ENCODE measurements at regions not wholly inside any gene's neighbourhood (a gene's known extent, or its start where the extent isn't known, plus 50 kb on each side); places are given as distances from the start of the nearest gene placed in this dataset.

DNA sequence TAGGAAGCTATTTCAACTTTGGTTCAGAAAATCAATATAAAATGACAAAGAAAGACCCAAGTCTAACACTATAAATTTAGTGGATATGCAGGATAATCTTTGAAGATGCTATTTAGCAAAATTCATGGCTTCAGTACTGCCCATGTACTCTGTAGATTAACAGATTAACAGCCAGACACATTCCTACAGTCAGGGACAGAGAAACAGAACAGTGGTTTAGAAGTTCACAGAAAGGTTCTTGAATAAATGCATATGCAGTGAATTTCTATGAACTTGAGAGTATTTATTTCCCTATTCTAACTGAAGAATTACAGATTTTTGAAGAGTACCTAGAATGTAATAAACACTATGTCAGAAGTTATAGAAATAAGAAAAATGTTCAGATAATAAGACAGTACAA is 222.8 kb downstream of the KLF12 start:
- Histone ChIP-seq H3K4me3 (no peak overlapping the region), H3K27me3 (no peaks in the 10 kb centered on the region), H3K27ac (no peak overlapping the region), H3K9me3 (no peaks in the 10 kb centered on the region), H3K4me1 (no peaks in the 10 kb centered on the region), H3K36me3 (replicated peaks in 1 of 2; ENCODE audit: insufficient read depth in 1 of 2, low read depth in 2 of 2) (no peaks in the 10 kb centered on the region)
- ATAC-seq: no peak
- intact Hi-C loops (cut with DNase I): no loop called here
- no peak for DNase-seq
- TF ChIP-seq, protein P1, sequence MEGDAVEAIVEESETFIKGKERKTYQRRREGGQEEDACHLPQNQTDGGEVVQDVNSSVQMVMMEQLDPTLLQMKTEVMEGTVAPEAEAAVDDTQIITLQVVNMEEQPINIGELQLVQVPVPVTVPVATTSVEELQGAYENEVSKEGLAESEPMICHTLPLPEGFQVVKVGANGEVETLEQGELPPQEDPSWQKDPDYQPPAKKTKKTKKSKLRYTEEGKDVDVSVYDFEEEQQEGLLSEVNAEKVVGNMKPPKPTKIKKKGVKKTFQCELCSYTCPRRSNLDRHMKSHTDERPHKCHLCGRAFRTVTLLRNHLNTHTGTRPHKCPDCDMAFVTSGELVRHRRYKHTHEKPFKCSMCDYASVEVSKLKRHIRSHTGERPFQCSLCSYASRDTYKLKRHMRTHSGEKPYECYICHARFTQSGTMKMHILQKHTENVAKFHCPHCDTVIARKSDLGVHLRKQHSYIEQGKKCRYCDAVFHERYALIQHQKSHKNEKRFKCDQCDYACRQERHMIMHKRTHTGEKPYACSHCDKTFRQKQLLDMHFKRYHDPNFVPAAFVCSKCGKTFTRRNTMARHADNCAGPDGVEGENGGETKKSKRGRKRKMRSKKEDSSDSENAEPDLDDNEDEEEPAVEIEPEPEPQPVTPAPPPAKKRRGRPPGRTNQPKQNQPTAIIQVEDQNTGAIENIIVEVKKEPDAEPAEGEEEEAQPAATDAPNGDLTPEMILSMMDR (IDR thresholded peaks at IDR 0.05): no peak
- TF ChIP-seq POLR2A (IDR thresholded peaks at IDR 0.05): no peak

DNA sequence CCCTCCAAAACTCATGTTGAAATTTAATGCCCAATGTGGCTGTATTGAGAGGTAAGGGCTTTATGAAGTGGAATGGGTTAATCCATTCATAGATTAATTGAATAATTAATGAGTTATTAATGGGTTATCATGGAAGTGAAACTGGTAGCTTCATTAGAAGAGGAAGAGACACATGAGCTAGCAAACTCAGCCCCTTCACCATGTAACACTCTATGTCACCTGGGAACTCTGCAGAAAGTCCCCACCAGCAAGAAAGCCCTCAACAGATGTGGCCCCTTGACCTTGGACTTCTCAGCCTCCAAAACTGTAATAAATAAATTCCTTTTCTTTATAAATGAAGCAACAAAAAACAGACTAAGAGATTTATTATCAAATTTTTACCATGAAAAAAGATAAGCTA is 223.5 kb downstream of the KLF12 start:
- DNase-seq (no peak), ATAC-seq (no peak)
- Histone ChIP-seq H3K4me1 (no peaks in the 10 kb centered on the region), H3K27me3 (no peaks in the 10 kb centered on the region), H3K4me3 (no peak overlapping the region), H3K9me3 (no peaks in the 10 kb centered on the region), H3K36me3 (replicated peaks in 1 of 2; ENCODE audit: insufficient read depth in 1 of 2, low read depth in 2 of 2) (no peaks in the 10 kb centered on the region), H3K27ac (no peak overlapping the region)
- TF ChIP-seq POLR2A (IDR thresholded peaks at IDR 0.05): no peak
- TF ChIP-seq, protein P1 (IDR thresholded peaks at IDR 0.05): no peak
- intact Hi-C loops (cut with DNase I): no loop called here

DNA sequence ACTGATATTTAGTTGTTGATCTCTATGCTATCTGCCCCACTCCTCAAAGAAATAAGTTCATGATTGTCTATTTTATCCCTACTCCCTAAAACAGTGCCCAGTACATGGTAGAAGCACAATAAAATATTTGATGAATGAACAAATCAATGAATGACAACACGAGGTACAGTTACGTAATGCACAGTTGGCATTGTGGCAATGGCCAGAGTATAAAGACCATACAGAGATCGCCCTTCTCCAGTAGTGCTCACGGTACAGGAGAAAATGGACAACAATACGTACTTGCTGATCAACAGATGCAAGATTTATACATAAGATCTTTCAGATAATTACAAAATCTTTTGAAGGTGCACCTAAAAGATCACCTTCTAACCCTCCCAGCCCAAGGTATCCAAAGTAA is 225.4 kb downstream of the KLF12 start:
- no peak for TF ChIP-seq POLR2A (IDR thresholded peaks at IDR 0.05)
- TF ChIP-seq, protein P1 (IDR thresholded peaks at IDR 0.05): no peak
- H3K4me1 ChIP-seq: no peaks in the 10 kb centered on the region
- no peaks in the 10 kb centered on the region for H3K9me3 ChIP-seq
- no peak overlapping the region for H3K4me3 ChIP-seq
- no peaks in the 10 kb centered on the region for H3K36me3 ChIP-seq (replicated peaks in 1 of 2; ENCODE audit: insufficient read depth in 1 of 2, low read depth in 2 of 2)
- no peak for ATAC-seq
- H3K27ac ChIP-seq: no peak overlapping the region
- 70 to 74% methylated on average over 5 of the region's 5 CpGs for WGBS, 2 donors
- intact Hi-C loops (cut with DNase I): no loop called here
- no peak for DNase-seq
- H3K27me3 ChIP-seq: no peaks in the 10 kb centered on the region

DNA sequence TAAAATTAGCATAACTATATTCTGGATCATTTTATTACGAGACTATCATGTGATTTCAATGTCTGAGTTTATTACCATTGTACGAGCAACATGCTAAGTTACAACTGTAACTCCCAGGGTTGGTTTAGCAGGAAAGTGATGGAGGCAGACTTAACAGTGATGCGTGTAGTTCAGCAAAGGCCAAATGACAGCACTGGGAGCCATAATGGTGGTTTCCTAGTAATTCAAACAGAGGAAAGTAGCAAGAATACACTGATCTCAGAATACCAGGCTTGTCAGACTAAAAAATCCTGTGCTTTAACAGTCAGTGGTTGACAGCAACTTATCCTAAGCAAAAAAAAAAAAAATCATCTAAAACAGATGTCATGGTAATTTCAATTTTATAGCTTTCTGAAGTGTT is 229.6 kb downstream of the KLF12 start:
- Histone ChIP-seq H3K9me3 (no peaks in the 10 kb centered on the region), H3K4me1 (no peaks in the 10 kb centered on the region), H3K27ac (no peak overlapping the region), H3K36me3 (replicated peaks in 1 of 2; ENCODE audit: insufficient read depth in 1 of 2, low read depth in 2 of 2) (no peaks in the 10 kb centered on the region), H3K4me3 (no peak overlapping the region), H3K27me3 (no peaks in the 10 kb centered on the region)
- intact Hi-C loops (cut with DNase I): no loop called here
- 71 to 82% methylated on average over 3 of the region's 3 CpGs for WGBS, 2 donors
- ATAC-seq: no peak
- DNase-seq: no peak
- TF ChIP-seq, protein P1 (IDR thresholded peaks at IDR 0.05): no peak
- no peak for TF ChIP-seq POLR2A (IDR thresholded peaks at IDR 0.05)

DNA sequence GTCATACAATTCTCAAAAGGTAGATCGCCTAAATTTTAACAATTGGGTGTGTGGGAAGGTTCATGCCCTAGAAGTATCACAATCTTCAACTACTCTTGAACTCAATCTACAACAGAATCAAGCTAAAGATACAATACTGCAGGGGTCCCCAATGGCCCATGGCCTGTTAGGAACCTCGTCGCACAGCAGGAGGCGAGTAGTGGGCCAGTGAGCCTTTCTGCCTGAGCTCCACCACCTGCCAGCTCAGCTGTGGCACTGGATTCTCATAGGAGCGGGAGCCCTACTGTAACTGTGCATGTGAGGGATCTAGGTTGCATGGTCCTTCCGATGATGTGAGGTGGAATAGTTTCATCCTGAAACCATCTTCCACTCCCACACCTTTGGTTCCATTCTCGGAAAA is 230.6 kb downstream of the KLF12 start:
- H3K4me1 ChIP-seq: no peaks in the 10 kb centered on the region
- ATAC-seq: no peak
- no peaks in the 10 kb centered on the region for H3K36me3 ChIP-seq (replicated peaks in 1 of 2; ENCODE audit: insufficient read depth in 1 of 2, low read depth in 2 of 2)
- WGBS, 2 donors: 83 to 86% methylated on average over 7 of the region's 7 CpGs
- DNase-seq: no peak
- TF ChIP-seq, protein P1 (IDR thresholded peaks at IDR 0.05): no peak
- no peak for TF ChIP-seq POLR2A (IDR thresholded peaks at IDR 0.05)
- no peaks in the 10 kb centered on the region for H3K9me3 ChIP-seq
- H3K27me3 ChIP-seq: no peaks in the 10 kb centered on the region
- H3K27ac ChIP-seq: no peak overlapping the region
- no peak overlapping the region for H3K4me3 ChIP-seq
- intact Hi-C loops (cut with DNase I): no loop called here

Data from body of pancreas (tissue), 4 donors.